ENCODE measurements at regions not wholly inside any gene's neighbourhood (a gene's known extent, or its start where the extent isn't known, plus 50 kb on each side); places are given as distances from the start of the nearest gene placed in this dataset.

DNA sequence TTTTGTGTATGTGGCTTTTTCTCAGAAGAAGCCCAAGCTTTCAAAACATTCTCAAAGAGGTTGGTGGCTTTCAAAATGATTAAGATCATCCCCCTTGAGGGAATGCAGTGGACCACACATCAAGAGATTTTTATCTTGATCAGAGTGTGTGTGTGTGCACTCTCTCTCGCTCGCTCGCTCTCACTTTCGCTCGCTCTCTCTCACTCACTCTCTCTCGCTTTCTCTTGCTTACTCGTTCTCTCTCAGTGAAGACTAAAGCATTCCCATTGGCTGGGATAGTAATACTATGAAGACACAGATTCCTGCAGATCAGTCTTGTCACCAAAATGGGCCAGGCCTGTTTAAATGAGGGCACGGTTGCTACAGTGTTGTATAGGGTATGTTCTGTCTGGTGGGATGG is 365.7 kb downstream of the EDEM1 start:
- no peaks in the 10 kb centered on the region for H3K9me3 ChIP-seq
- peaks cover 0 to 8% (median 0%) of the 10 kb centered on the region in 7 donors for H3K27me3 ChIP-seq
- DNase-seq (no peak), ATAC-seq (no peak)
- H3K4me1 ChIP-seq = no peaks in the 10 kb centered on the region
- H3K27ac ChIP-seq = no peak overlapping the region
- WGBS, 2 donors = 89 to 92% methylated on average over 8 of the region's 8 CpGs
- H3K4me3 ChIP-seq = no peak overlapping the region
- H3K36me3 ChIP-seq = no peaks in the 10 kb centered on the region
- TF ChIP-seq, protein P1, sequence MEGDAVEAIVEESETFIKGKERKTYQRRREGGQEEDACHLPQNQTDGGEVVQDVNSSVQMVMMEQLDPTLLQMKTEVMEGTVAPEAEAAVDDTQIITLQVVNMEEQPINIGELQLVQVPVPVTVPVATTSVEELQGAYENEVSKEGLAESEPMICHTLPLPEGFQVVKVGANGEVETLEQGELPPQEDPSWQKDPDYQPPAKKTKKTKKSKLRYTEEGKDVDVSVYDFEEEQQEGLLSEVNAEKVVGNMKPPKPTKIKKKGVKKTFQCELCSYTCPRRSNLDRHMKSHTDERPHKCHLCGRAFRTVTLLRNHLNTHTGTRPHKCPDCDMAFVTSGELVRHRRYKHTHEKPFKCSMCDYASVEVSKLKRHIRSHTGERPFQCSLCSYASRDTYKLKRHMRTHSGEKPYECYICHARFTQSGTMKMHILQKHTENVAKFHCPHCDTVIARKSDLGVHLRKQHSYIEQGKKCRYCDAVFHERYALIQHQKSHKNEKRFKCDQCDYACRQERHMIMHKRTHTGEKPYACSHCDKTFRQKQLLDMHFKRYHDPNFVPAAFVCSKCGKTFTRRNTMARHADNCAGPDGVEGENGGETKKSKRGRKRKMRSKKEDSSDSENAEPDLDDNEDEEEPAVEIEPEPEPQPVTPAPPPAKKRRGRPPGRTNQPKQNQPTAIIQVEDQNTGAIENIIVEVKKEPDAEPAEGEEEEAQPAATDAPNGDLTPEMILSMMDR (IDR thresholded peaks at IDR 0.05) = no peak
- intact Hi-C loops (cut with DNase I) = no loop called here

DNA sequence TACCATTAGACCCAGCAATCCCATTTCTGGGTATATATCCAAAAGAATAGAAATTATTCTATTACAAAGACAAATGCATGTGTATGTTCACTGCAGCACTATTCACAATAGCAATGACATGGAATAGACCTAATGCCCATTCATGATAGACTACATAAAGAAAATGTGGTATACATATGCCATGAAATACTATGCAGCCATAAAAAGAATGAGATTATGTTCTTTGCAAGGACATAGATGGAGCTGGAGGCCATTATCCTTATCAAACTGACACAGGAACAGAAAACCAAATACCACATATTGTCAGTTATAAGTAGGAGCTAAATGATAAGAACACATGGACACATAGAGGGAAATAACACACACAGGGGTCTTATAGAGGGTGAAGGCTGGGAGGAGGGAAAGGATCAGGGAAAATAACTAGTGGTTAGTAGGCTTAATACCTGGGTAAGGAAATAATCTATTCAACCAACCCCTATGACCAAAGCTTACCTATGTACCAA is 366.8 kb downstream of the EDEM1 start:
- no peak for ATAC-seq
- Histone ChIP-seq H3K27ac (no peak overlapping the region), H3K27me3 (peaks cover 0 to 8% (median 0%) of the 10 kb centered on the region in 7 donors), H3K4me1 (no peaks in the 10 kb centered on the region), H3K4me3 (no peak overlapping the region), H3K36me3 (no peaks in the 10 kb centered on the region), H3K9me3 (no peaks in the 10 kb centered on the region)
- DNase-seq = no peak
- TF ChIP-seq, protein P1 (IDR thresholded peaks at IDR 0.05) = no peak
- intact Hi-C loops (cut with DNase I) = no loop called here

DNA sequence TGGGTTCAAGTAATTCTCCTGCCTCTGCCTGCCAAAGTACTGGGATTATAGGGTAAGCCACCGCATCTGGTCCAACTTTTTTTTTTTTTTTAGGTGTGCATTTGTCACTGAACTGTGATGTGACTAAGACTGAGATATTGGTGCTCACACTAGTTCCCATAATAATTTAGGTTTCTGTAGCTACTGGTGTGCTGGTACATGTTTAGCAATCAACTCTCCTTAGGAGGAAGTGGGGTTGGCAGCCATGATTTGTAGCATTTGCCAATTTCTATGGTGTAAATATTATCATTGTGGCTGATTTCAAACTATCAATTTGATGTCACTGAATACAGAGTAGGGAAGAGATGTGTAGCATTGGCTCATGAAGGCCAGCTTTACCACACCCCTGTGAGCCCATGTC is 372.7 kb downstream of the EDEM1 start:
- TF ChIP-seq, protein P1 (IDR thresholded peaks at IDR 0.05) = no peak
- H3K27ac ChIP-seq = no peak overlapping the region
- no peak for DNase-seq
- H3K9me3 ChIP-seq = peaks cover 0 to 3% (median 0%) of the 10 kb centered on the region in 11 donors
- no peaks in the 10 kb centered on the region for H3K27me3 ChIP-seq
- H3K36me3 ChIP-seq = no peaks in the 10 kb centered on the region
- ATAC-seq = no peak
- intact Hi-C loops (cut with DNase I) = no loop called here
- H3K4me3 ChIP-seq = no peak overlapping the region
- WGBS, 2 donors = 84 to 91% methylated on average over 1 of the region's 1 CpG
- H3K4me1 ChIP-seq = no peaks in the 10 kb centered on the region

DNA sequence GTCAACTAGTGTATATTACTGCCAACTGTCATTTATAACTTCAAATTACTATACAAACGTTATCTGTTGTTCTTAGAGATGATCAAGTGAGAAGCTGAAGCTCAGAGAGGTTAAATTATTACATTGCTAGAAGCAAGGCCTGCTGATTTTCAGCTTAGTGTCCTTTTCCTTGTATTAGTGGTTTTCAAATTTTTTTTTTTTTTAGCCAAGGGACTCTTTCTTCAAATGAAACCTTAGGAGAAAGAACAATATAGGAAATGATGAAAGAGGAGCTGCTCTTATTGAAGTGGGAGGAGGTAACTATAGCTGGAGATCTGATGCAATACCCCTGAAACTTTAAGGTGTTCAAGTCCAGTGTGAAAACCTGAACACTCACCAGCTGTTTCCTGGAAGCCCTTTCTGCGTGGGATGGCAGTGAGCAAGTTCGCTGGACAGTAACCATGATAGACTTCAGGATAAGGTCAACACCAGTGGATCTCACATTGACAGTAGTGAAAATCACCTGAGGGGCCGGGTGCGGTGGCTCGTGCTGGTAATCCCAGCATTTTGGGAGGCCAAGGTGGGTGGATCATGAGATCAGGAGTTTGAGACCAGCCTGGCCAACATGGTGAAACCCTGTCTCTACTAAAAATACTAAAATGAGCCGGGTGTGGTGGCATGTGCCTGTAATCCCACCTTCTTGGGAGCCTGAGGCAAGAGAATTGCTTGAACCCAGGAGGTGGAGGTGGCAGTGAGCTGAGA is 376.2 kb downstream of the EDEM1 start:
- intact Hi-C loops (cut with DNase I) = no loop called here
- TF ChIP-seq, protein P1 (IDR thresholded peaks at IDR 0.05) = no peak
- WGBS, 2 donors = 70 to 72% methylated on average over 7 of the region's 7 CpGs

More for the DNA sequence above, 376.2 kb downstream of the EDEM1 start:
- Histone ChIP-seq H3K9me3 (peaks cover 0 to 16% (median under 1%) of the 10 kb centered on the region in 11 donors), H3K27ac (no peak overlapping the region), H3K36me3 (no peaks in the 10 kb centered on the region), H3K4me1 (no peaks in the 10 kb centered on the region), H3K27me3 (no peaks in the 10 kb centered on the region), H3K4me3 (no peak overlapping the region)
- ATAC-seq (no peak), DNase-seq (no peak)

Data from heart right ventricle (tissue), 16 donors.